ENCODE measurements at regions not wholly inside any gene's neighbourhood (a gene's known extent, or its start where the extent isn't known, plus 50 kb on each side); places are given as distances from the start of the nearest gene placed in this dataset.

DNA sequence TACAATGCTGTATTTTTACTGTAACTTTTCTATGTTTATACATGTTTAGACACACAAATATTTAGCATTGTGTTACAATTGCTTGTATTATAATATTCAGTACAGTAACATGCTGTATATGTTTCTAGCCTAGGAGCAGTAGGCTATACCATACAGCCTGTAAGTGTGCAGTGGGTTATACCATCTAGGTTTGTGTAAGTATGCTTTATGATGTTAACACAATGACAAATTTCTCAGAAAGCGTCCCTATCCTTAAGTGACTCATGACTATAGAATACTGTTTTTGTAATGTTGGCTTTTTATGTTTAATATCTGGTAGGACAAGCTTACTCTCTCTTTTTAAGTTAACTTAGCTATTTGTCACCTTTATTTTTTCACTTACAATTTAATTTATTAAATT lies 127.5 kb upstream of the THRB start:
- H3K36me3 ChIP-seq (ENCODE audit: control insufficient read depth, insufficient read depth, low read length) = no peaks in the 10 kb centered on the region
- POLR2A ChIA-PET = no interaction called here
- no peaks in the 10 kb centered on the region for H3K9me3 ChIP-seq (ENCODE audit: control insufficient read depth, insufficient read depth, low read depth, low read length)
- CTCF ChIA-PET = no interaction called here
- ATAC-seq (no peak), DNase-seq (ENCODE audit: low read depth, low spot score) (no peak)
- TF ChIP-seq, protein P1, sequence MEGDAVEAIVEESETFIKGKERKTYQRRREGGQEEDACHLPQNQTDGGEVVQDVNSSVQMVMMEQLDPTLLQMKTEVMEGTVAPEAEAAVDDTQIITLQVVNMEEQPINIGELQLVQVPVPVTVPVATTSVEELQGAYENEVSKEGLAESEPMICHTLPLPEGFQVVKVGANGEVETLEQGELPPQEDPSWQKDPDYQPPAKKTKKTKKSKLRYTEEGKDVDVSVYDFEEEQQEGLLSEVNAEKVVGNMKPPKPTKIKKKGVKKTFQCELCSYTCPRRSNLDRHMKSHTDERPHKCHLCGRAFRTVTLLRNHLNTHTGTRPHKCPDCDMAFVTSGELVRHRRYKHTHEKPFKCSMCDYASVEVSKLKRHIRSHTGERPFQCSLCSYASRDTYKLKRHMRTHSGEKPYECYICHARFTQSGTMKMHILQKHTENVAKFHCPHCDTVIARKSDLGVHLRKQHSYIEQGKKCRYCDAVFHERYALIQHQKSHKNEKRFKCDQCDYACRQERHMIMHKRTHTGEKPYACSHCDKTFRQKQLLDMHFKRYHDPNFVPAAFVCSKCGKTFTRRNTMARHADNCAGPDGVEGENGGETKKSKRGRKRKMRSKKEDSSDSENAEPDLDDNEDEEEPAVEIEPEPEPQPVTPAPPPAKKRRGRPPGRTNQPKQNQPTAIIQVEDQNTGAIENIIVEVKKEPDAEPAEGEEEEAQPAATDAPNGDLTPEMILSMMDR (IDR thresholded peaks at IDR 0.05) = no peak
- no peaks in the 10 kb centered on the region for H3K4me1 ChIP-seq (ENCODE audit: control insufficient read depth, insufficient read depth, low read length)
- H3K27ac ChIP-seq (ENCODE audit: low read length) = no peak overlapping the region
- intact Hi-C loops (cut with micrococcal nuclease; ENCODE audit: unreplicated experiment) (no loop called here), in situ Hi-C loops (cut with HindIII; ENCODE audit: low pct_unique_long_range_greater_than_20kb, low sequenced_read_pairs) (no loop called here)
- no peaks in the 10 kb centered on the region for H3K27me3 ChIP-seq (ENCODE audit: control insufficient read depth, insufficient read depth, low read length)
- BruUV-seq (replicated peaks) = no TSS peak
- H3K4me3 ChIP-seq (ENCODE audit: low read depth in 2 of 2, low read length in 2 of 2) = no peak overlapping the region

DNA sequence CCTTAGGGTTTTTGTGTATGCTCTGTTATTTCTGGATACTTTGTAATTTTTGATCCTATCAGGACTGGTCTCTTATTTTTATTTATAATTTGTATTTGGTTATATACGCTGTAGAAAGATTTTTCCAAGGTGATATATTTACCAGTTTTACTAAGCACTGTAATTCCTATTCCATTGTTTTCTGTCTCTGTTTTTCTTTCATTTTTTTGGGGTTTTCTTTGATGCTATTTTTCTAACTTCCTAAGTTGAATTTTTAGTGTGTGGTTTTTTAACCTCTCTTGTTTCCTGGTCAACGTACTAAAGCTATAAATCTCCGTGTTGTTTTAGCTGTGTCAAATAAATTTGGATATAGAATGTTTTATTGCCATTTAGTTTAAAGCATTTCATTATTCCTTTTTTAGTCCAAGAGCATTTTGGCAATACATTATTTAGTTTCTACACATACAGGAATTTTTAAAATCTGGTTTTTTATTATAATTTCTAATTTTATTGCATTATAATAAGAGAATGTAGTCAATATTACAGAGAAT lies 128.1 kb upstream of the THRB start:
- POLR2A ChIA-PET = no interaction called here
- Histone ChIP-seq H3K27ac (ENCODE audit: low read length) (no peak overlapping the region), H3K4me1 (ENCODE audit: control insufficient read depth, insufficient read depth, low read length) (no peaks in the 10 kb centered on the region), H3K36me3 (ENCODE audit: control insufficient read depth, insufficient read depth, low read length) (no peaks in the 10 kb centered on the region), H3K9me3 (ENCODE audit: control insufficient read depth, insufficient read depth, low read depth, low read length) (no peaks in the 10 kb centered on the region), H3K27me3 (ENCODE audit: control insufficient read depth, insufficient read depth, low read length) (no peaks in the 10 kb centered on the region), H3K4me3 (ENCODE audit: low read depth in 2 of 2, low read length in 2 of 2) (no peak overlapping the region)
- ATAC-seq (no peak), DNase-seq (ENCODE audit: low read depth, low spot score) (no peak)
- in situ Hi-C loops (cut with HindIII; ENCODE audit: low pct_unique_long_range_greater_than_20kb, low sequenced_read_pairs) (no loop called here), intact Hi-C loops (cut with micrococcal nuclease; ENCODE audit: unreplicated experiment) (no loop called here)
- CTCF ChIA-PET = no interaction called here
- TF ChIP-seq, protein P1 (IDR thresholded peaks at IDR 0.05) = no peak
- TF ChIP-seq, protein P2, sequence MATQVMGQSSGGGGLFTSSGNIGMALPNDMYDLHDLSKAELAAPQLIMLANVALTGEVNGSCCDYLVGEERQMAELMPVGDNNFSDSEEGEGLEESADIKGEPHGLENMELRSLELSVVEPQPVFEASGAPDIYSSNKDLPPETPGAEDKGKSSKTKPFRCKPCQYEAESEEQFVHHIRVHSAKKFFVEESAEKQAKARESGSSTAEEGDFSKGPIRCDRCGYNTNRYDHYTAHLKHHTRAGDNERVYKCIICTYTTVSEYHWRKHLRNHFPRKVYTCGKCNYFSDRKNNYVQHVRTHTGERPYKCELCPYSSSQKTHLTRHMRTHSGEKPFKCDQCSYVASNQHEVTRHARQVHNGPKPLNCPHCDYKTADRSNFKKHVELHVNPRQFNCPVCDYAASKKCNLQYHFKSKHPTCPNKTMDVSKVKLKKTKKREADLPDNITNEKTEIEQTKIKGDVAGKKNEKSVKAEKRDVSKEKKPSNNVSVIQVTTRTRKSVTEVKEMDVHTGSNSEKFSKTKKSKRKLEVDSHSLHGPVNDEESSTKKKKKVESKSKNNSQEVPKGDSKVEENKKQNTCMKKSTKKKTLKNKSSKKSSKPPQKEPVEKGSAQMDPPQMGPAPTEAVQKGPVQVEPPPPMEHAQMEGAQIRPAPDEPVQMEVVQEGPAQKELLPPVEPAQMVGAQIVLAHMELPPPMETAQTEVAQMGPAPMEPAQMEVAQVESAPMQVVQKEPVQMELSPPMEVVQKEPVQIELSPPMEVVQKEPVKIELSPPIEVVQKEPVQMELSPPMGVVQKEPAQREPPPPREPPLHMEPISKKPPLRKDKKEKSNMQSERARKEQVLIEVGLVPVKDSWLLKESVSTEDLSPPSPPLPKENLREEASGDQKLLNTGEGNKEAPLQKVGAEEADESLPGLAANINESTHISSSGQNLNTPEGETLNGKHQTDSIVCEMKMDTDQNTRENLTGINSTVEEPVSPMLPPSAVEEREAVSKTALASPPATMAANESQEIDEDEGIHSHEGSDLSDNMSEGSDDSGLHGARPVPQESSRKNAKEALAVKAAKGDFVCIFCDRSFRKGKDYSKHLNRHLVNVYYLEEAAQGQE (IDR thresholded peaks at IDR 0.05; ENCODE audit: insufficient read depth in 1 of 2, low read depth in 2 of 2, low read length in 1 of 2) = no peak
- TF ChIP-seq POLR2AphosphoS5 (IDR thresholded peaks at IDR 0.05; ENCODE audit: low read depth, low read length) (no peak), TCF7L2 (IDR thresholded peaks at IDR 0.05; ENCODE audit: low read depth, low read length) (no peak), SIN3A (IDR thresholded peaks at IDR 0.05; ENCODE audit: borderline replicate concordance, insufficient read depth, low read depth, low read length) (no peak)
- BruUV-seq (replicated peaks) = no TSS peak

DNA sequence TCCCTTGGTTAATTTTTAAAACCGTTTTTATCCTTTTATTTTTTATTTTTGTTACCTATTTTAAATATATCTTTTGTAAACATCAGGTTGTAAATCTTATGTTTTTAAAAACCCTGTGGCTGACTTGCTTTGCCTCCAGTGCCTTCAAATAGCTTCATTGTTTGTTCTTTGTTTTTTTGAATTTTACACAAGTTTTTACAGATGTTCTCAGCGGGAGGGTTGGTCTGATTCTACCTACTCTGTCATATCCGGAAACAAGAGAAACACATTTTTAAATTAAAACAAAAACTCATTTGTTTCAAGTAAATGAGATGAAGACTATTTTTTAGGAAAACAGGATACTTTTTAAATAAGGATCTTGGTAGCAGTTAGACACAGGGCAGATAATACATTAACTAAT lies 129.0 kb upstream of the THRB start:
- no TSS peak for BruUV-seq (replicated peaks)
- Histone ChIP-seq H3K4me1 (ENCODE audit: control insufficient read depth, insufficient read depth, low read length) (no peaks in the 10 kb centered on the region), H3K36me3 (ENCODE audit: control insufficient read depth, insufficient read depth, low read length) (no peaks in the 10 kb centered on the region), H3K9me3 (ENCODE audit: control insufficient read depth, insufficient read depth, low read depth, low read length) (no peaks in the 10 kb centered on the region), H3K27ac (ENCODE audit: low read length) (no peak overlapping the region), H3K4me3 (ENCODE audit: low read depth in 2 of 2, low read length in 2 of 2) (no peak overlapping the region), H3K27me3 (ENCODE audit: control insufficient read depth, insufficient read depth, low read length) (no peaks in the 10 kb centered on the region)
- in situ Hi-C loops (cut with HindIII; ENCODE audit: low pct_unique_long_range_greater_than_20kb, low sequenced_read_pairs) = no loop called here
- DNase-seq (ENCODE audit: low read depth, low spot score) (no peak), ATAC-seq (no peak)
- CTCF ChIA-PET = no interaction called here
- no peak for TF ChIP-seq TCF7L2 (IDR thresholded peaks at IDR 0.05; ENCODE audit: low read depth, low read length)
- TF ChIP-seq, protein P1 (IDR thresholded peaks at IDR 0.05) = no peak
- TF ChIP-seq, protein P2 (IDR thresholded peaks at IDR 0.05; ENCODE audit: insufficient read depth in 1 of 2, low read depth in 2 of 2, low read length in 1 of 2) = no peak
- no peak for TF ChIP-seq SIN3A (IDR thresholded peaks at IDR 0.05; ENCODE audit: borderline replicate concordance, insufficient read depth, low read depth, low read length)
- no peak for TF ChIP-seq POLR2AphosphoS5 (IDR thresholded peaks at IDR 0.05; ENCODE audit: low read depth, low read length)
- intact Hi-C loops (cut with micrococcal nuclease; ENCODE audit: unreplicated experiment) = no loop called here
- POLR2A ChIA-PET = no interaction called here
